OCI-LY7 (cell line): ENCODE measurements at regions not wholly inside any gene's neighbourhood (a gene's known extent, or its start where the extent isn't known, plus 50 kb on each side); places are given as distances from the start of the nearest gene placed in this dataset.

Source experiments
- EZH2phosphoT487 ChIP-seq: fragments of 200-600 bp; sonication (generic); IDR thresholded peaks from 2 replicates; pipeline ENCODE4 v1.6.1; 2018; ENCODE audit warnings: low read depth, borderline replicate concordance, mild to moderate bottlenecking, mixed run types, antibody characterized with exemption, low read length, moderate library complexity, mixed read lengths
- TF ChIP-seq, protein P1 (sequence below): fragments of 200-600 bp; sonication (generic); conservative IDR thresholded peaks from 2 replicates; pipeline ENCODE4 v1.5.1; 2014; ENCODE audit warnings: mild to moderate bottlenecking, antibody characterized with exemption, low read length, moderate library complexity, mixed read lengths

DNA sequence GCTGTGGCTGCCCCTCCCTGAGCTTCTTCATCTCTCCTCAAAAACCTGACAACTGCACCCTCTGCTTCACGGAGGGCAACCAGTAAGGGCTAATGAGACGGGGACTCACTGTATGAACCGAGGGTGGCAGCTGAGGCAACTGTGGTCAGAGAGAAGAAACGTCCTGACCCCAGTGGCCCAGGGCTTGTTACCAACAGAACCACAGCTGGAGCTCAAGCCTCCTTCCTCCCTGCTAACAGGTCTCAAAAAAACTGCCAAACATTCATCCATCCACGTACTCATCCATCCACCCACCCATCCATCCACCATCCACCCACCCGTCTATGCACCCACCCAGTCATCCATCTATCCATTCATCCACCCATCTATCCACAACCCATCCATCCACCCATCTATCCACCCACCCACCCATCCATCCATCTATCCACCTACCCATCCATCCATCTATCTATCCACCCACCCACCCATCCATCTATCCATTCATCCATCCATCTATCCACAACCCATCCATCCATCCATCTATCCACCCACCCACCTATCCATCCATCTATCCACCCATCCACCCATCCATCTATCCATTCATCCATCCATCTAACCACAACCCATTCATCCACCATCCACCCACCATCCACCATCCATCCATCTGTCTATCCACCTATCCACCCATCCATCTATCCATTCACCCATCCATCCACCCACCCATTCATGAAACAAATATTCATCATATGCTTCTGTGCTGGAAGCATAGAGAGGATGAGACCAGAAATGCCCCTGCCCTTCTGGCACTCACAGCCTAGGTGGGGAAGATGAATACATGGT lies 111.7 kb downstream of the PDGFA start:
- TF ChIP-seq, protein P1, sequence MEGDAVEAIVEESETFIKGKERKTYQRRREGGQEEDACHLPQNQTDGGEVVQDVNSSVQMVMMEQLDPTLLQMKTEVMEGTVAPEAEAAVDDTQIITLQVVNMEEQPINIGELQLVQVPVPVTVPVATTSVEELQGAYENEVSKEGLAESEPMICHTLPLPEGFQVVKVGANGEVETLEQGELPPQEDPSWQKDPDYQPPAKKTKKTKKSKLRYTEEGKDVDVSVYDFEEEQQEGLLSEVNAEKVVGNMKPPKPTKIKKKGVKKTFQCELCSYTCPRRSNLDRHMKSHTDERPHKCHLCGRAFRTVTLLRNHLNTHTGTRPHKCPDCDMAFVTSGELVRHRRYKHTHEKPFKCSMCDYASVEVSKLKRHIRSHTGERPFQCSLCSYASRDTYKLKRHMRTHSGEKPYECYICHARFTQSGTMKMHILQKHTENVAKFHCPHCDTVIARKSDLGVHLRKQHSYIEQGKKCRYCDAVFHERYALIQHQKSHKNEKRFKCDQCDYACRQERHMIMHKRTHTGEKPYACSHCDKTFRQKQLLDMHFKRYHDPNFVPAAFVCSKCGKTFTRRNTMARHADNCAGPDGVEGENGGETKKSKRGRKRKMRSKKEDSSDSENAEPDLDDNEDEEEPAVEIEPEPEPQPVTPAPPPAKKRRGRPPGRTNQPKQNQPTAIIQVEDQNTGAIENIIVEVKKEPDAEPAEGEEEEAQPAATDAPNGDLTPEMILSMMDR = no peak
- no peak for TF ChIP-seq EZH2phosphoT487
